Activated CD8-positive, alpha-beta T cell treated with anti-CD3 and anti-CD28 coated beads, Interleukin-2, amount 10 ng/mL, durations not matched to agents 7 days and 5 days (primary cell): ENCODE measurements at regions not wholly inside any gene's neighbourhood (a gene's known extent, or its start where the extent isn't known, plus 50 kb on each side); places are given as distances from the start of the nearest gene placed in this dataset.
"Not testable (repeated sequence)": the region's sequence is repeated elsewhere in the genome, so short reads cannot be mapped to it uniquely, and the experiment has no call there.

Source experiments
- ATAC-seq: fragments of 150-1000 bp; cut with Tn5 transposase; one replicate; pipeline ENCODE4 v1.10.0; 2021; ENCODE audit warnings: moderate library complexity
- CTCF ChIA-PET: fragments of 350-600 bp; sonication (Branson Sonifier 250); formaldehyde crosslinking; loops from one replicate; lab custom pipeline; 2021; ENCODE audit warnings: antibody characterized with exemption; lab: Charles Lee
- POLR2A ChIA-PET: fragments of 350-600 bp; sonication (Branson Sonifier 250); formaldehyde crosslinking; loops from one replicate; lab custom pipeline; 2021; ENCODE audit warnings: antibody characterized with exemption; lab: Charles Lee
- DNase-seq: peaks from one replicate; pipeline ENCODE4 v3.0.0-alpha.2; 2020
- H3K27ac Mint-ChIP-seq: one replicate; pipeline ENCODE4 v1.8.0; 2021; ENCODE audit warnings: mild to moderate bottlenecking, mixed read lengths
- H3K27me3 Mint-ChIP-seq: one replicate; pipeline ENCODE4 v1.8.0; 2021; ENCODE audit warnings: low read depth, mixed read lengths
- H3K36me3 Mint-ChIP-seq: one replicate; pipeline ENCODE4 v1.8.0; 2021; ENCODE audit warnings: low read depth, mixed read lengths
- H3K4me1 Mint-ChIP-seq: one replicate; pipeline ENCODE4 v1.8.0; 2021; ENCODE audit warnings: low read depth, mixed read lengths
- H3K4me3 Mint-ChIP-seq: one replicate; pipeline ENCODE4 v1.8.0; 2021; ENCODE audit warnings: mild to moderate bottlenecking, mixed read lengths
- H3K9me3 Mint-ChIP-seq: one replicate; pipeline ENCODE4 v1.8.0; 2022; ENCODE audit warnings: mixed read lengths; ENCODE audit not compliant: insufficient read depth

- POLR2A ChIA-PET, result no interaction called here
- ATAC-seq, result no peak
- H3K4me1 Mint-ChIP-seq, result no peaks in the 10 kb centered on the region
- H3K27ac Mint-ChIP-seq, result no peak overlapping the region
- no peaks in the 10 kb centered on the region for H3K36me3 Mint-ChIP-seq
- no peak for DNase-seq
- H3K9me3 Mint-ChIP-seq, result no peaks in the 10 kb centered on the region
- H3K4me3 Mint-ChIP-seq, result no peak overlapping the region
- CTCF ChIA-PET, result no interaction called here
- peaks cover 5% of the 10 kb centered on the region for H3K27me3 Mint-ChIP-seq
Measured at GRCh38 chr6:133807501-133807900, 81.4 kb upstream of the TCF21 start.

GRCh38 chr6:133809406-133809805, 79.5 kb upstream of the TCF21 start:
- peaks cover 5% of the 10 kb centered on the region for H3K27me3 Mint-ChIP-seq
- ChIA-PET POLR2A (no interaction called here), CTCF (no interaction called here)
- no peak overlapping the region for H3K4me3 Mint-ChIP-seq
- DNase-seq (no peak), ATAC-seq (no peak)
- H3K36me3 Mint-ChIP-seq, result no peaks in the 10 kb centered on the region
- H3K27ac Mint-ChIP-seq, result no peak overlapping the region
- no peaks in the 10 kb centered on the region for H3K9me3 Mint-ChIP-seq
- no peaks in the 10 kb centered on the region for H3K4me1 Mint-ChIP-seq

- H3K27ac Mint-ChIP-seq, result no peak overlapping the region
- no peaks in the 10 kb centered on the region for H3K4me1 Mint-ChIP-seq
- DNase-seq, result no peak
- CTCF ChIA-PET, result no interaction called here
- H3K9me3 Mint-ChIP-seq, result no peaks in the 10 kb centered on the region
- peaks cover 8% of the 10 kb centered on the region for H3K27me3 Mint-ChIP-seq
- H3K4me3 Mint-ChIP-seq, result no peak overlapping the region
- no peak for ATAC-seq
- no peaks in the 10 kb centered on the region for H3K36me3 Mint-ChIP-seq
- POLR2A ChIA-PET, result no interaction called here
Measured at GRCh38 chr6:133811557-133811956, 77.4 kb upstream of the TCF21 start.

GRCh38 chr6:133812446-133812845, 76.5 kb upstream of the TCF21 start:
- CTCF ChIA-PET, DNase-seq, POLR2A ChIA-PET, H3K4me1 Mint-ChIP-seq, H3K9me3 Mint-ChIP-seq, H3K27ac Mint-ChIP-seq, ATAC-seq, H3K27me3 Mint-ChIP-seq, H3K36me3 Mint-ChIP-seq, H3K4me3 Mint-ChIP-seq: not testable (repeated sequence)

GRCh38 chr6:133814238-133814637, 74.7 kb upstream of the TCF21 start:
- POLR2A ChIA-PET, result no interaction called here
- Mint-ChIP-seq H3K9me3 (no peaks in the 10 kb centered on the region), H3K27ac (no peak overlapping the region), H3K4me1 (no peaks in the 10 kb centered on the region), H3K36me3 (no peaks in the 10 kb centered on the region), H3K4me3 (no peak overlapping the region), H3K27me3 (peaks cover 6% of the 10 kb centered on the region)
- DNase-seq (no peak), ATAC-seq (no peak)
- CTCF ChIA-PET, result no interaction called here

GRCh38 chr6:133814797-133815196, 74.1 kb upstream of the TCF21 start:
- CTCF ChIA-PET, result no interaction called here
- Mint-ChIP-seq H3K27ac (no peak overlapping the region), H3K9me3 (no peaks in the 10 kb centered on the region), H3K4me1 (no peaks in the 10 kb centered on the region), H3K27me3 (peaks cover 5% of the 10 kb centered on the region), H3K4me3 (no peak overlapping the region), H3K36me3 (no peaks in the 10 kb centered on the region)
- DNase-seq (no peak), ATAC-seq (no peak)
- POLR2A ChIA-PET, result no interaction called here

GRCh38 chr6:133815313-133815712, 73.6 kb upstream of the TCF21 start:
- H3K9me3 Mint-ChIP-seq, result no peaks in the 10 kb centered on the region
- H3K4me3 Mint-ChIP-seq, result no peak overlapping the region
- no peaks in the 10 kb centered on the region for H3K4me1 Mint-ChIP-seq
- no peak overlapping the region for H3K27ac Mint-ChIP-seq
- no peaks in the 10 kb centered on the region for H3K36me3 Mint-ChIP-seq
- ATAC-seq (no peak), DNase-seq (no peak)
- CTCF ChIA-PET, result no interaction called here
- peaks cover 3% of the 10 kb centered on the region for H3K27me3 Mint-ChIP-seq
- POLR2A ChIA-PET, result no interaction called here

GRCh38 chr6:133816171-133816570, 72.7 kb upstream of the TCF21 start:
- ATAC-seq, result no peak
- no peaks in the 10 kb centered on the region for H3K9me3 Mint-ChIP-seq
- no peaks in the 10 kb centered on the region for H3K4me1 Mint-ChIP-seq
- DNase-seq, result no peak
- no peaks in the 10 kb centered on the region for H3K36me3 Mint-ChIP-seq
- H3K27ac Mint-ChIP-seq, result no peak overlapping the region
- no peak overlapping the region for H3K4me3 Mint-ChIP-seq
- H3K27me3 Mint-ChIP-seq, result peaks cover 5% of the 10 kb centered on the region
- ChIA-PET CTCF (interaction anchor here (0.7 to 1.9 kb wide), 6 partner anchors 10 to 281 kb away, joined by 3 to 7 read pairs (median 4); no protein-coding TSS in a partner anchor), POLR2A (no interaction called here)

- peaks cover 5% of the 10 kb centered on the region for H3K27me3 Mint-ChIP-seq
- CTCF ChIA-PET, result interaction anchor here (0.6 to 1.9 kb wide), 3 partner anchors 16 to 906 kb away, joined by 3 to 7 read pairs (median 5); no protein-coding TSS in a partner anchor
- DNase-seq, result peak; percentile 50
- H3K9me3 Mint-ChIP-seq, result no peaks in the 10 kb centered on the region
- no peak overlapping the region for H3K27ac Mint-ChIP-seq
- no peaks in the 10 kb centered on the region for H3K4me1 Mint-ChIP-seq
- H3K4me3 Mint-ChIP-seq, result no peak overlapping the region
- H3K36me3 Mint-ChIP-seq, result no peaks in the 10 kb centered on the region
- POLR2A ChIA-PET, result no interaction called here
- no peak for ATAC-seq
Measured at GRCh38 chr6:133817460-133818047, 71.4 kb upstream of the TCF21 start.

GRCh38 chr6:133818320-133818719, 70.6 kb upstream of the TCF21 start:
- H3K4me1 Mint-ChIP-seq, result no peaks in the 10 kb centered on the region
- ATAC-seq (no peak), DNase-seq (no peak)
- no peak overlapping the region for H3K27ac Mint-ChIP-seq
- POLR2A ChIA-PET, result no interaction called here
- no peaks in the 10 kb centered on the region for H3K9me3 Mint-ChIP-seq
- no peak overlapping the region for H3K4me3 Mint-ChIP-seq
- no peaks in the 10 kb centered on the region for H3K36me3 Mint-ChIP-seq
- peaks cover 5% of the 10 kb centered on the region for H3K27me3 Mint-ChIP-seq
- CTCF ChIA-PET, result interaction anchor here (0.6 to 1.9 kb wide), 2 partner anchors 19 to 905 kb away, joined by 3 to 5 read pairs; no protein-coding TSS in a partner anchor

- H3K27me3 Mint-ChIP-seq, result peaks cover 5% of the 10 kb centered on the region
- H3K27ac Mint-ChIP-seq, result no peak overlapping the region
- ATAC-seq, result no peak
- no peak overlapping the region for H3K4me3 Mint-ChIP-seq
- POLR2A ChIA-PET, result no interaction called here
- no peaks in the 10 kb centered on the region for H3K4me1 Mint-ChIP-seq
- H3K9me3 Mint-ChIP-seq, result no peaks in the 10 kb centered on the region
- DNase-seq, result no peak
- CTCF ChIA-PET, result no interaction called here
- H3K36me3 Mint-ChIP-seq, result no peaks in the 10 kb centered on the region
Measured at GRCh38 chr6:133820208-133820607, 68.7 kb upstream of the TCF21 start.

GRCh38 chr6:133827766-133828165, 61.1 kb upstream of the TCF21 start:
- H3K9me3 Mint-ChIP-seq, result no peaks in the 10 kb centered on the region
- H3K27ac Mint-ChIP-seq, result no peak overlapping the region
- H3K36me3 Mint-ChIP-seq, result no peaks in the 10 kb centered on the region
- CTCF ChIA-PET, result interaction anchor here (1.9 kb wide), 1 partner anchor 10 kb away, joined by 5 read pairs; no protein-coding TSS in a partner anchor
- POLR2A ChIA-PET, result no interaction called here
- no peak overlapping the region for H3K4me3 Mint-ChIP-seq
- ATAC-seq (no peak), DNase-seq (no peak)
- H3K4me1 Mint-ChIP-seq, result no peaks in the 10 kb centered on the region
- H3K27me3 Mint-ChIP-seq, result peaks cover 18% of the 10 kb centered on the region

- H3K27ac Mint-ChIP-seq, result no peak overlapping the region
- H3K4me3 Mint-ChIP-seq, result no peak overlapping the region
- H3K27me3 Mint-ChIP-seq, result peaks cover 22% of the 10 kb centered on the region
- ChIA-PET CTCF (interaction anchor here (1.2 kb wide), 1 partner anchor 83 kb away, joined by 3 read pairs; no protein-coding TSS in a partner anchor), POLR2A (no interaction called here)
- DNase-seq (no peak), ATAC-seq (no peak)
- no peaks in the 10 kb centered on the region for H3K9me3 Mint-ChIP-seq
- H3K4me1 Mint-ChIP-seq, result peaks cover 3% of the 10 kb centered on the region
- H3K36me3 Mint-ChIP-seq, result no peaks in the 10 kb centered on the region
Measured at GRCh38 chr6:133833949-133834359, 55.0 kb upstream of the TCF21 start.
